ENCODE measurements at regions not wholly inside any gene's neighbourhood (a gene's known extent, or its start where the extent isn't known, plus 50 kb on each side); places are given as distances from the start of the nearest gene placed in this dataset.

GRCh38 chr12:107468182-107468581 is 217.4 kb upstream of the PWP1 start:
- TF ChIP-seq ZNF529 (tag by site-specific recombination; IDR thresholded peaks at IDR 0.05; ENCODE audit: insufficient replicate concordance), result no peak
- no peak for TF ChIP-seq ZNF610 (tag by site-specific recombination; IDR thresholded peaks at IDR 0.05; ENCODE audit: borderline replicate concordance)
- TF ChIP-seq ZBTB26 (tag by site-specific recombination; optimal IDR thresholded peaks at IDR 0.05), result no peak
- TF ChIP-seq CTCF (tag by site-specific recombination; IDR thresholded peaks at IDR 0.05), result no peak
- no peak for TF ChIP-seq ZNF274 (IDR thresholded peaks at IDR 0.05; ENCODE audit: low read length)
- TF ChIP-seq ZNF274 (tag by site-specific recombination; IDR thresholded peaks at IDR 0.05; ENCODE audit: borderline replicate concordance), result no peak
- TF ChIP-seq ZNF184 (tag by site-specific recombination; IDR thresholded peaks at IDR 0.05), result no peak
- no peak for TF ChIP-seq REST (tag by site-specific recombination; IDR thresholded peaks at IDR 0.05)
- no peak for TF ChIP-seq ZNF549 (tag by site-specific recombination; IDR thresholded peaks at IDR 0.05)
- no peak for TF ChIP-seq ZNF146 (tag by site-specific recombination; IDR thresholded peaks at IDR 0.05)
- no peak for TF ChIP-seq KLF1 (tag by site-specific recombination; IDR thresholded peaks at IDR 0.05)
